NCI-H1436 (cell line): ENCODE measurements at regions not wholly inside any gene's neighbourhood (a gene's known extent, or its start where the extent isn't known, plus 50 kb on each side); places are given as distances from the start of the nearest gene placed in this dataset.

Experiments
- DNase-seq: peaks from one replicate; lab custom pipeline; 2025; lab: John Stamatoyannopoulos, UW

DNA sequence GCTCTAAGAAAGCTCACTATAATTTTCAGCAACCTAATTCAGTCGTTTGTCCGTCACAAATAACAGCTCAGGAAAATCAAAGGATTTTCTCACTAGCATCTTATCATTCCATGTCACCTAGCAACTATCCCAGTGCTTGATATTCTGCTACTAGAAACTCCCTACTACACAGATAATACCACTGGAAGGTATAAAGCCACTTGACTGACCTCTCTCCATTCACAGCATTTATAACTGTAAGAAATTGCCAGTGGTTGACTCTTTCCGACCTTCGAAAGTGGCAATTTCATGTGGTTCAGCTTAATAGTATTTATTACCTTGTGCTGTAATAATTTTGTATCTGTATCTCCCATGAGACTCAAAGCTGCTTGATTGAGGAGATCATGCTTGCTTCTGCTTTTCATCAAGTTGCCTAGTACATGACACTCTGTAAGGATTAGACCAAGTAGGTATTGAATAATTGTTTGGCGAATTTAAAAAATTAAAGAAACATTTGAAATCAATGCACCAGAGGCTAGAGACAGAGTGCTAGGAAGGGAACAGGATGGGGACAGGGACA is 79.6 kb upstream of the TACR1 start:
- no peak for DNase-seq

DNA sequence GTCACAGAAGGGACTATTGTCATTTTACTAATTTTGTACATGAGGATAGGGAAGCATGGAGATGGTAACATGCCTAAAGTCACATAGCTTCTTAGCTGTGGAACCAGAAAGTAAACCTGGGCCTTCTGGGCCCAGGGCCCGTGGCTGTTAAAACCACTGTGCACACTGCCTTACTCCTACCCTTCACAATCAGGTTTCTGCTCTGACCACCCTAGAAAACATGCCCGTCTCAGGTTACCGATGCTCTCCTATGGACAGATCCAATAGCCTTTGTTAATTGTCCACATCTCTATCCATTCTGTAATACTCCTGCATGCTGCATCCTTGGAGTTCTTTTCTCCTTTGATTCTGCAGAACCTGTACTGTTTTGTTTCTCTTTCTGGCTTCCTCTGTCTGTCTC is 79.0 kb upstream of the TACR1 start:
- DNase-seq = no peak

DNA sequence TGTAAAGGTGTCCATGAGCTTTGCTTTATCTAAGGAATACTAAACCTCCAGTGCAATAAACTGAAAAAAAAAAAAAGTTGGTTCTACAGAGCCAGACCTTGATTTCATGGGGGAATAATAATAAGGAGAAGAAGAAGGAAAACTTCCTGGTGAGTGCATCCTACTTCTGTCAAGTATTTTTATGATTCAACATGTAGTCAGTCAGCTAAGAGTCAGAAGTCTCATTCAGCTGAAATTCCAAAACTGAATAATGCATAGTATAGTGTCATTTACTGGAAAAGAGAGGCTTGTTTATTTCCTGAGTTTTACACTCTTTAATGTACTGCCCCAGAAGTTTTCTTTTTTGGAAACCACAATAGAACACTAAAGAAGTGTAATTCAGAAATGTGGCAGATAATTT is 77.8 kb upstream of the TACR1 start:
- no peak for DNase-seq

DNA sequence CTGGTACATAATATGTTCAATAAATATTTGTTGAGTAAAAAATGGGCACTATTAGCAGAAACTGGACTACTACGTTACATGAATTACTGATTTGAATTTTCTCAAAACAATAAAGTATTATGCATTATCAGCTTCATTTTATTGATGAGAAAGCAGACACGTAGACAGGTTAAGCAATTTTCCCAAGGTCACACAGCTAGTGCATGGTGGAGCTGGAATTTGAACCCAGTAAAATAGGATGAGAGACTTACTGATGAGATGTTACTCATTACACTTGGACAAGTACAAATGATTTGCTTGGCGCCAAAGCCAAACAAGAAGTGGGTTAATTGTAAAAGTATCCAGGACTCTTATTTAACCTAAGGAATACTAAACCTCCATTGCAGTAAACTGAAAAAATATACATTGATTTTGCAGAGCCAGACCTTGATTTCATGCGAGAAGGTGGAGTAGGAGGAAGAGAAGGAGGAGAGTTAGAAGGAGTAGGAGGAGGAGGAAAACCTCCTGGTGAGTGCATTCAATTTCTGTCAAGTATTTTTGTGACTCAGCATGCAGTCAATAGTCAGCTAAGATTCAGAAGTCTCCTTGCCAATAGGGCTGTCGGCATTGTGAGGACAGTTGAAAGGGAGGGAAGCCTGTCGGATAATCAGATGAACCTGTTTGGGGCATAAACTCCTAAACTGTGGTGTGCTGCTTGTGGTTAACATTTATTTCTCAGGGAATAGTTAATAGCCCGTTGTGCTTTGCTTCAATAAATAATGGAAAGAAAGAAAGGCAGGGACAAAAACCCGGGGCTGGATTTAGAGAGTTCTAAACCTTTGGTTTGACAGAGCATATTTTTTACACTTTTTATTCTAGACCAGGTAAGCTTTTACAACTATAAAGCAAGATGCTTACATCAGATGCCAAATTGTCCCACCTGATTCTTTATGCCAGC is 77.0 kb upstream of the TACR1 start:
- DNase-seq = no peak

DNA sequence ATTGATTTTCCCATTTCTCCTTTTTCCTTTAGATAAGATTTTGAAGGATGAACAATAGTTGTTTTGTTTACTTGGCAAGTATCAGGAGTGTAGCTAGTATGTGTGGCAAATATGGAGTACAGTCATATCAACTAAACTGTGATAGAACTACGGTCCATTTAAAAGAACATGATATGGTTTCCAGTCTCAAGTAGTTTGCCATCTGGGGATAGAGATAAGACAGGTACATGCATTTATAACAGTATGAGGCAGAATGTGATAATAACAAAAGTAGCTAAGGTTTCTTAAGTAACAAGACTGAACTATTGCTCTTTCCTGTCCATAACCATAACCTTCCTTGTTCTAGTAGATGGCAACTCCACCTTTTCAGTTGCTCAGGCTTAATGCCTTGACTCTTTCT is 75.6 kb upstream of the TACR1 start:
- DNase-seq = no peak

DNA sequence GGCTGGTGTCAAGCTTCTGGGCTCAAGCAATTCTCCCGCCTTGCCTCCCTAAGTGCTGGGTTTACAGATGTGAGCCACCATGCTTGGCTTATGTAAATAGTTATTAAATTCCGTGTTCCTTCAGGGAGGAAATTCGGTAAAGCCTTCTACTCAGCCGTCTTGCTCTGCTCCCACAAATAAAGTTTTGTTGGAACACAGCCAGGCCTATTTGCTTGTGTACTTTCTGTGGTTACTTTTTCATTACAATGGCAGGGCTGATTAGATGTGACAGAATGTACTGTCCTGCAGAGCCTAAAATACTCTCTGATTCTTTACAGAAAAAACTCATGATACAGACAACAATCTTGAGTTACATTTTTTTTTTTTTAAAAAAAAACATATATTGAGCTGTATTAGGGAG is 68.8 kb upstream of the TACR1 start:
- no peak for DNase-seq

DNA sequence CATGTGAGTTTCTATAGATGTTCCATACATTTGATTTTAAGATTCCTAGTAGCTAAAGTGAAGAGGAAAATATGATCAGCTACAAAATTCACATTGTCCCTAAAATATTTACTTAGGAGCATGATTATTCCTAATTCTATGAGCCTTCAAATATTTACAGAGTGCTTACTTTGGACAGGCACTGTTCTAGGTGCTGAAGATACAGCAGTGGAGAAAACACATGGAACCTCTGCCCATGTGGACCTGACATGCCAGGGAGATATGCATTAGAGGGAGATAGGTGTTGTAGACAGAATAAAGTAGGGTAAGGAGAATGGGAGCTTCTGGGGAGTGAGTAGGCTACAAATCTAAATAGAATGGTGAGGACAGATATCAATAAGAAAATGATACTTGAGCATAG is 62.6 kb upstream of the TACR1 start:
- DNase-seq = no peak

DNA sequence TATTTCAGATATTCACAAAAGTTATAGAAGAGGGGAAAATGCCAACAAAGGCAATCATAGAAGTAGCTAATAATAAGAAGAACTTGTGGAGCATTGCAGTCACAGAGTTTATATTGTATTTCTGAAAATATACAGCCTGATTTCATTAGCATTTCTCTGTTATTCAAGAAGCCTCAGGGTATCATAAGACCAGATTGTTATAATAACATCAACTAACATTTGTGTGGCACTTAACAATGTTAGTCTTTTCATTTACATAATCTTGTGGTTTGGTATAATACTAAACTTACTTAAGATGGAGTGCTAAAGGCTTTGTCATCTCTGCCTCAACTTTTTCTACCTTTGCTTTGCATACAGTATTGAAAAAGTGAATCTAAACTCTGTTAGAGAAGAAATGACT is 61.6 kb upstream of the TACR1 start:
- no peak for DNase-seq

DNA sequence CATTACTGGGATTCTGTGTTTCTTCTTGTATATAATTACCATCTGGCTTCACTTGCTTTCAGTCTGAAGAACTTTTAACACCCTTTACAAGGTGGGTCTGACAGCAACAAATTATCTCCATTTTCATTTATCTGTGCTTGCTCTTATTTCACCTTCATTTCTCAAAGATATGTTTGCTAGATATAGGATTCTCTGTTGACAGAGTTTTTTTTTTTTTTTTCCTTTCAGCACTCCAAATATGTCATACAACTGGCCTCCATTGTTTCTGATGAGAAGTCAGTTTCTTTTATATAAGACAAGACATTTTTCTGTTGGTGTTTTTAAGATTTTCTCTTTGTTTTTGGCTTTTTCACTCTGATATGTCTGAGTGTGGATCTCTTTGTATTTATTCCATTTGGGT is 59.3 kb upstream of the TACR1 start:
- no peak for DNase-seq

DNA sequence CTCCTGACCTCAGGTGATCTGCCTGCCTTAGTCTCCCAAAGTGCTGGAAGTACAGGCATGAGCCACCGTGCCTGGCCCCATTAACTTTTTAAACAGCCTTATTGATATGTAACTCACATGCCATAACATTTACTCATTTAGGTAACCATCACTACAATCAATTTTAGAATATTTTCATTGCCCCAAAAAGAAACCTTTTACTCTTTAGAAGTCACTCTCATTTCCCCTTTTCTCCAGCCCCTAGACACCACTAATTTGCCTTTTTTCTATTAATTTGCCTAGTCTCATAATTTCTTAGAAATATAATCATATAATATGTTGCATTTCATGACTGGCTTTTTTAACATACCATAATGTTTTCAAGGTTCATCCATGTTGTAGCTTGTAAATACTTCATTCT is 57.2 kb upstream of the TACR1 start:
- DNase-seq = no peak

DNA sequence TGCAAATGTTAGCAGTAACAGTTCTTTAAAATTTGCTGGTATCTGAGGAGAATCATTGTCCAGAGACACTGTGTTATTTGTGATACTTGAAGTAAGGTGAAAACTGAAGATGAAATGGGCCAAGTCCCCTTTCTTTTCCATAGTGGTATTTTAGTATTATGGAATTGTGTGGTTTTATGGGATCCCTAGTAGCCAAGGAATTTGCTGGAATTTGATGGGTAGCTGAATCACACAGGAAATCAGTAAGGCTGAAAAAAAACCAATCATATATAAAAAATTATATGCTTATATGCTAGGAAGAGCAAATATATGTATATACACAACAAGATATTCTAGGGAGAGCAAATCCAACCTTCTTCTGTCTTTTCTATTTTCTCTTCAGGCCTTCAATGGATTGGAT is 54.2 kb upstream of the TACR1 start:
- DNase-seq = no peak

DNA sequence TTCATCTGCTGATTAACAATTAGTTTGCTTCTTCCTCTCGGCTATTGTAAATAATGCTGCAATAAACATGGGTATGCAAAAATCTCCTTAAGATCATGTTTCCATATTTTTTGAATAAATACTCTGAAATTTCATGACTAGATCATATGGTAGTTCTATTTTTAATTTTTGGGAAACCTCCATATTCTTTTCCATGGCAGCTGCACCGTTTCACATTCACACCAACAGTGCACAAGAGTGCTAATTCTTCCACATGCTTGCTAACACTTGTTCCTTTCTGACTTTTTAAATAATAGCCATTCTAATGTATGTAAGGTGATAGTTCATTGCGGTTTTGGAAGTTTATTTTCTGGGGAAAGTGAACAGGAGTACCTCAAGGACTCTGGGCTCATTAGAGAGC is 52.6 kb upstream of the TACR1 start:
- DNase-seq = no peak
